Jurkat, Clone E6-1 (cell line): ENCODE measurements at regions not wholly inside any gene's neighbourhood (a gene's known extent, or its start where the extent isn't known, plus 50 kb on each side); places are given as distances from the start of the nearest gene placed in this dataset.

ENCODE experiments used
- DNase-seq: peaks from one replicate; pipeline ENCODE4 v3.0.0-alpha.2; 2011; ENCODE audit warnings: low read depth, low spot score
- H3K4me3 ChIP-seq: 2 replicates; pipeline ENCODE4 v1.5.1; 2011; ENCODE audit warnings: mild to moderate bottlenecking, low read length, control low read depth, moderate library complexity

GRCh38 chr11:112877581-112877980 is 83.6 kb upstream of the NCAM1 start:
- H3K4me3 ChIP-seq: no peak overlapping the region
- DNase-seq: no peak

- DNase-seq: no peak
Observed at GRCh38 chr11:112878033-112878601, 83.1 kb upstream of the NCAM1 start.

GRCh38 chr11:112880495-112880894 is 80.7 kb upstream of the NCAM1 start:
- no peak for DNase-seq

More at GRCh38 chr11:112878033-112878601, 83.1 kb upstream of the NCAM1 start:
- no peak overlapping the region for H3K4me3 ChIP-seq

GRCh38 chr11:112881461-112881860 is 79.8 kb upstream of the NCAM1 start:
- no peak for DNase-seq
- no peak overlapping the region for H3K4me3 ChIP-seq

More at GRCh38 chr11:112880495-112880894, 80.7 kb upstream of the NCAM1 start:
- H3K4me3 ChIP-seq: no peak overlapping the region

- no peak overlapping the region for H3K4me3 ChIP-seq
- DNase-seq: no peak
Observed at GRCh38 chr11:112882494-112883381, 78.5 kb upstream of the NCAM1 start.

- no peak for DNase-seq
- no peak overlapping the region for H3K4me3 ChIP-seq
Observed at GRCh38 chr11:112884012-112884767, 77.0 kb upstream of the NCAM1 start.

GRCh38 chr11:112885744-112886433 is 75.3 kb upstream of the NCAM1 start:
- no peak overlapping the region for H3K4me3 ChIP-seq
- no peak for DNase-seq

- DNase-seq: no peak
- no peak overlapping the region for H3K4me3 ChIP-seq
Observed at GRCh38 chr11:112886434-112887370, 74.5 kb upstream of the NCAM1 start.

- no peak overlapping the region for H3K4me3 ChIP-seq
- DNase-seq: no peak
Observed at GRCh38 chr11:112889446-112889845, 71.8 kb upstream of the NCAM1 start.

GRCh38 chr11:112899235-112900006 is 61.8 kb upstream of the NCAM1 start:
- no peak overlapping the region for H3K4me3 ChIP-seq
- DNase-seq: no peak

GRCh38 chr11:112901924-112902323 is 59.3 kb upstream of the NCAM1 start:
- no peak overlapping the region for H3K4me3 ChIP-seq
- no peak for DNase-seq

GRCh38 chr11:112902361-112903011 is 58.7 kb upstream of the NCAM1 start:
- no peak overlapping the region for H3K4me3 ChIP-seq
- no peak for DNase-seq

GRCh38 chr11:112903340-112903739 is 57.9 kb upstream of the NCAM1 start:
- DNase-seq: no peak
- H3K4me3 ChIP-seq: no peak overlapping the region

GRCh38 chr11:112911124-112911523 is 50.1 kb upstream of the NCAM1 start:
- no peak overlapping the region for H3K4me3 ChIP-seq
- DNase-seq: no peak
